ENCODE measurements at regions not wholly inside any gene's neighbourhood (a gene's known extent, or its start where the extent isn't known, plus 50 kb on each side); places are given as distances from the start of the nearest gene placed in this dataset.
"Not testable (repeated sequence)": the region's sequence is repeated elsewhere in the genome, so short reads cannot be mapped to it uniquely, and the experiment has no call there.

- peak; percentile 34 for ATAC-seq
- intact Hi-C loops (cut with micrococcal nuclease): no loop called here
- no peak for DNase-seq
Observed at GRCh38 chr2:239813261-239814115, 211.7 kb downstream of the NDUFA10 start.

DNA sequence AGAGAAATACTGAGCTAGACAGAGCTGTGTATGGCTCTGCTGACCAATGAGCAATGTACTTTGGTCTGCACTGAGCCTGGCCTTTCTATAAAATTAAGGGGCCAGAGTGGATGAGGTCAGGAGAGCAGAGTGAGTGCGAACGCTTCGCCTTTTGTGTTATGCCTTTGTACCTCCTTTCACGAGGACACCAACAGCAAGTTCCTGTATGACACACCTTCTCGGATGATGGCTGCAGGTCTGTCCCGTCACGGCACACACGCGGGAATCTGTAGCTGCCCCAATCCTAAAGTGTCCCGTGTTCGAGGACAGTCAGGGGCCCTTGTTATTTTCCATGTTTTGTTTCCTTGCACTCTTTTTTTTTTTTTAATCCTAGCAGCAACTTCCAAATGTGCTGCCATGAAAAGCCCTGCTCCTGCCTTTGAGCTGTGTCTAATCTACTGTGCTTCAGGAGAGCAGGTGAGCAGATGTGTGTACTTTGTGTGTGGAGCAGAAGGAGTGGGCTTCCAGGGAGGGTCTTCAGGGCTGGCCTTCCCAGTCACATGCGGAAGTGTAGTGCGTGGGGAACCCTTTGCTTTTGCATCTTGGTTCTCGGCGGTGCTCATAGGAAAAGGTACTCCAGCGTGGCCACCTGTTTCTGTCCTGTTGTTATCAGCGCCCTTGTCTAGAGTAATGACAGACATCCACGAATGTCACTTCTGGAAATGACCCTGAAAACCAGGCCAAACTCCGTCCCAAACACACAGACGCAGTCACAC, 213.2 kb downstream of the NDUFA10 start:
- ATAC-seq (no peak), DNase-seq (no peak)
- intact Hi-C loops (cut with micrococcal nuclease): no loop called here

GRCh38 chr2:239811111-239811781, 213.9 kb downstream of the NDUFA10 start:
- intact Hi-C loops (cut with micrococcal nuclease): no loop called here
- DNase-seq: no peak
- no peak for ATAC-seq

- intact Hi-C loops (cut with micrococcal nuclease): no loop called here
- peak; percentile 20 for DNase-seq
- ATAC-seq: no peak
Observed at GRCh38 chr2:239809391-239809790, 215.8 kb downstream of the NDUFA10 start.

DNA sequence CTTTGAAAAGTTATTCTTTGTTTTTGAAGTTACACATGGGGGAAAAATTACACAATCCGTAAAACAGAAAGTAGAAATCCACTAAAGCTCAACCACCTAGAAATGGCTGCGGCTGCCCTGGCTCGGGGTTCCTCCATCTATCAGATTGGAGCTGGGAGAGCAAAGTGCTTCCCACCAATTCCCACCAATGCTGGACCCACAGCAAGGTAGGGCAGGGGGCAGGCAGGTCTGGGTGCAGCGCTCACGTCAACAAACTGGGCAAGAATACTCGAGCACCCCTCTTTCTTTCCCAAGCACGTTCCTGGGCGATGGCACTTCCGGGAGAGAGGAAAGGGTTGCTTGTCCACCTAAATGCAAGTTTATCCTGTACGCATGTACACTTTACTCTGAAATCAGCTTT, 217.6 kb downstream of the NDUFA10 start:
- intact Hi-C loops (cut with micrococcal nuclease): no loop called here
- DNase-seq (peak; percentile 15), ATAC-seq (no peak)

DNA sequence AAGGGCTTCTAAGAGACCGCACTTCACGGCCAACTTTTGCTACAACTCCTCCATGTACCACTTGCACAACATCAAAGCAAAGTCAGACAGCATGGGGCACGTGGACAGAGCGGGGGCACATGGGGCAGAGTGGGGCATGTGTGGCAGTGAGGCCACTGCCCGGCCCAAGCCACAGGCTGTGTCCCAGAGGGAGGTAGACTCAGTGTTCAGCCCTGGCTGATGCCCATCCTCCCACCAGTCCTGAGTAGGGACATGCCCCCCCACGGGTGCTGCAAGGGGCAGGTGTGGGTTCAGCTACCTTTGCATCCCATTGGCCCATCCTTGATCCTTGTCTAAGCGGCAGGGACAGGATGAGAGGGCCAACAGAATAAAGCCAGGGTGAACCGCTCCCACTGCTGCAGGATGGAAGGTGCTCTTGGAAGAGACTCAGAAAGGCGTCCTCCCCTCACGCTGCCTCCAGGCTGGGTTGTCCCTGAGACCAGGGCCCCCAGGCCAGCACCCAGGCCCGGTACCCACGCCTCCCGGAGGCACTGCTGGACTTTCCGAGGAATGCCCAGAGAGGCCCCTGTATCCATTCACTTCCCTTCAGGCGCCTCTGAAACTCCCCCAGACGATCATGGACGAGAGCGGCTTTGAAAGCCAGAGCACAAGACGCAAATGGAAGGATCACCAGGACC, 218.2 kb downstream of the NDUFA10 start:
- no peak for ATAC-seq
- intact Hi-C loops (cut with micrococcal nuclease): no loop called here
- no peak for DNase-seq

- ATAC-seq: no peak
- no peak for DNase-seq
- intact Hi-C loops (cut with micrococcal nuclease): no loop called here
Observed at GRCh38 chr2:239806276-239806675, 218.9 kb downstream of the NDUFA10 start.

DNA sequence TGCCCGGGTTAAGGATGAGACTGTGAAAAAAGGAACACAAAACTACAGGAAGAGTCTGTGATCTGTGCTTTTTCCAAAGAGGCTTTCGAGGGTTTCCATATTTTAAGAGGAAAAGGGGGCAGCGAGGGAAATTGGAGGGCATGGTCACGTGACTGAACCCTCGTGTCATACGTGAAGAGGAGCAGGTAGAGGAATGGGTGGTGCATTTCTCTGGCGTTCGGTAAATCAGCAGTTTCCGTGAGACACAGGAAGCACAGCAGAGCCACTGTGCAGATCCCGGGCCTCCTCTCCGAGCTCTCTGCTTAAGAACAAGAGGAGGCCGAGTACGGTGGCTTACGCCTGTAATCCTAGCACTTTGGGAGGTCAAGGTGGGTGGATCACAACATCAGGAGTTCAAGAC, 219.7 kb downstream of the NDUFA10 start:
- DNase-seq (no peak), ATAC-seq (no peak)
- intact Hi-C loops (cut with micrococcal nuclease): no loop called here

DNA sequence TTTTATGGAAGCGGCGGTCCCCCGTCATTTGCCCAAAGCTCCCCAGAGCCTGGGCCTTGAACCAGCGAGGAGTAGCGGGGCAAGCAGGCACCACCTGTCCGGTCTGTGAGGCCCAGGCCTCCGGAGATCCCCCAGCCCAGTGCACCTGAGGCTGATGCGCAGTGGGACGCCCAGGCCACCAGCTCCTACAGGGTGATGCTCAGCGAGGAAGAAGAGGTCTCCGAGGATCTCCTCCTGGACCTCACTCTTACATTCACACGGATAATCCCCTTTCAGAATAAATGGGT, 220.2 kb downstream of the NDUFA10 start:
- ATAC-seq (no peak), DNase-seq (no peak)
- intact Hi-C loops (cut with micrococcal nuclease): no loop called here

DNA sequence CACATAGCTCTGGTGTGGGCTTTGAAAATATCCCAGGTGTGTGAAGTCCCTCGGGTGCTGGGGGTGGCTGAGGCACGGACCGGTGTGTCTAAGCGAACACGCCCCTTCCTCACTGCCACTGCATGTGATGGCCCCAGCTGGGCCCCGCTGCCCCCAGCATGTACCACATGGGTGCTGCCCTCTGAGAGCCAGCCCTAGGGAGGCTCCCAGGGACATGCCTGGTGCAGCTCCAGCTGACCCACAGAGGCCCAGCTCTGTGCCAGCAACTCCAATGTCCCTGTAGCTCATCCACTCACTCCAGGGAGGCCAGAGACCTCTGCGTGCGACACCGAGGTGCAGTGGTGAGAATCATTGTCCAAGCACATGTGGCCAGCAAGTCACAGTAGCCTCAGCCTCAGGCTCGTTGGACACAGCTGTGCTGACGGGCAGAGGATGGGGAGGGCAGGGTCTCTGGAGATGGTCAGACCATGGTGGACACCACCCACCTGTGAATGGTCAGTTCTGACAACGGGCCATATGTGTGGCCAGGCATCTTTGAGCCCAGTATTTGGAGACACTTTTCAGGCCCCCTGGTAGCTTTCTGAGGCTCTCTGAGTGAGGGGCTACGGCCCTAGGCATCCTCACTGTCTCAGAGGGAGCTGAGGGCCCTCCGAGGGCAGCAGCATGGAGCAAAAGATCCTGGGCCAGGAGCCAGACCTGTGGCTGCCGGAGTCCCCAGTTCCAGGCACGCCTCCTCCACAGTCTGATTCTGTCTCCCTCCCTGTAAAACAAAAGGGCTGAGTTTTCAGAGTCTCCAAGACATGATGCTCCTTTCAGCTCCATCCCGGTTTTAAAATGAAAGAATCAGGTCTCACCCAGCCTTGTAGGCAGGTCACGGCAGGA, 220.7 kb downstream of the NDUFA10 start:
- peak; percentile 26 for DNase-seq
- intact Hi-C loops (cut with micrococcal nuclease): no loop called here
- ATAC-seq: no peak

DNA sequence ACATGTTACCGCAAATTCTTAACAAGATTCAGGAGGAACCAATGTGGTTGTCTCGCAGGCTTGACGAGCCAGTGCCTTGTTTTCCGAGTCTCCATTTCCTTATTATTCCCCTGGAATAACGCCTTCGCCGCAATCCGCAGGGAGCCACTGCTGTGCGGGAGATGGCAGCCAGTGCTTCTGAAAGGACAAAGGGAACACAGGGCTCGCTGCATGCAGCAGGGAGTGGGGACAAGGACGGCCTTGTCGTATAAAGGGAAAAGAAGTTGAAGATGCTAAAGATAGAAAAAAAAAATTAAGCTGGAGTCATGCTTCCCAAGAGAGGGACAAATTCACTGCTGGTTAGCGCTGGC, 221.4 kb downstream of the NDUFA10 start:
- no peak for ATAC-seq
- no peak for DNase-seq
- intact Hi-C loops (cut with micrococcal nuclease): no loop called here

DNA sequence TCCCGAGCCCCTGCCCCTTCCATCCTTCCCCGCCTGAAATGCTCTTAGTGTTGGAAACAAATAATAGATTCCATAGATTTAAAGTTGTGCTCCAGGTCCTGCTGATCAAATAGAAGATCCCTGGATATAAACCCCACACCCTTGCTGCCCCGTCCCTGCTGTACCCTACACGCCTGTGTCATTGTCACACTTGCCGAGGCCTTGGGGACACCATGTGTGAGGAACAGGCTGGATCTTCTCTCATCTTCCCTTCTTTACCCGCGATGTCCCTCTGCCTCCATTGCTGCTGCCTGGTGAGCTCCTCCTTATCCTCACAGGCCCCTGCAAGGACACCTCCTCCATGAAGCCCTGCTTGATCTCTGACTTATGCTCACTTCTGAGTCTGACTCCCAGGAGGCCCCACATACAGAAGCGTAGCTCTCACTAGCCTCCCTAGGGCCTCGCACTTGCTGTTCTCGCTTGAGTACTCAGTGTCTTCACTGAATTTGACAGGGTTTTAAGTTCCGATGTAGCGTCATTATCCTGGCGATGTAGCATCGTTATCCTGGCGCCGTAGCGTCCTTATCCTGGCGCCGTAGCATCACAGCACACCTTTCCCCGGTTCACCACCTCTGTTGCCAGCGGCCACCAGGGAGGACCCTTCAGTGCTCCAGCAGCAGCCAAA, 221.9 kb downstream of the NDUFA10 start:
- intact Hi-C loops (cut with micrococcal nuclease): no loop called here
- ATAC-seq (no peak), DNase-seq (peak; percentile 13)

DNA sequence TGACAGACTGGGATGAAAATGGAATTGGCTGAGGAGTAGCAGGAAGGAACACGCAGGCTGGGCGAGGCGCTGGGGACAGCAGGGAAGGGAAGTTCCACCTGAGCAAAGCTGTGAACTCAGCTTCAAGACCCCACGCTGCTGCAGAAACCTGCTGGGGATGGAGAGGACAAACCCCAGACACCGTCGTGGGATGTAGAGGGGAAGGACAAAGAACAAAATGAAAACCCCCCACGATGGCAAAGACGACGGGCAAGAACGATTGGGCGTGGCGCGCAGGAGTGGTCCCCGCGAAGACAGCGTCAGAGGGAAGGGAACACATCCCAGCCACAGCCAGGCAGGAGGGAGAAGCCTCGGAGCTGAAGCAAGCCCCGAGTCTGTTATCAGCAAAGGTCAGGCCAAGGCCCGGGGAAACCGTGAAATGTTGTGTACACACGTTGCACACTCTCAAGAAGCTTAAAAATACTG, 222.9 kb downstream of the NDUFA10 start:
- DNase-seq: no peak
- intact Hi-C loops (cut with micrococcal nuclease): no loop called here
- ATAC-seq: no peak

- DNase-seq (no peak), ATAC-seq (no peak)
- intact Hi-C loops (cut with micrococcal nuclease): no loop called here
Observed at GRCh38 chr2:239801404-239802184, 223.5 kb downstream of the NDUFA10 start.

DNA sequence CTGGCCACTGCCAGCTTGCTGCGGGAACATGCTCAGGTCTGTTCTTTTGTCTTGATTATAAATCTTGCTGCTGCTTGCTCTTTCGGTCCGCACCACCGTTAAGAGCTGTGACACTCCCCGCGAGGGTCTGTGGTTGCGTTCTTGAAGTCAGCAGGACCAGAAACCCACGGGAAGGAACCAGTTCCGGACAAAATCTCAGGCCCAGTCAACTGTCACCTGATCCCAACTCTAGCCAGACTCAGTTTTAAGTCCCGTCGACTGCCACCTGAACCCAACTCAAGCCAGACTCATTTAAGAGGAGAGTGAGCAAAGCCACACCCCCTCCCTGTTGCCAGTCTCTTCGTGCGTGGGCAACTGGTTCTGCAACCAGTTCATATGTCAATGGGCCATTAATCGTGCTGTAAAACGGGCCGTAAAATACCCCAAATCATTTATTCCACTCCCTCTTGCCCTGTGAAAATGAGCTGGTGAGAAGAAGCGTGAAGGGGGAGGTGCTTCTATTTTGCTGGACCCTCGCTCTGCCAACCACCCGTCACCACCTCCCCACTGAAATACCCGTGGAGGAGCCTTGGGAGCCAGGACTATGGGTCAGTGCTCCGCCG, 224.3 kb downstream of the NDUFA10 start:
- intact Hi-C loops (cut with micrococcal nuclease): no loop called here
- ATAC-seq (no peak), DNase-seq (no peak)

- DNase-seq (no peak), ATAC-seq (no peak)
- intact Hi-C loops (cut with micrococcal nuclease): no loop called here
Observed at GRCh38 chr2:239797316-239797715, 227.8 kb downstream of the NDUFA10 start.

DNA sequence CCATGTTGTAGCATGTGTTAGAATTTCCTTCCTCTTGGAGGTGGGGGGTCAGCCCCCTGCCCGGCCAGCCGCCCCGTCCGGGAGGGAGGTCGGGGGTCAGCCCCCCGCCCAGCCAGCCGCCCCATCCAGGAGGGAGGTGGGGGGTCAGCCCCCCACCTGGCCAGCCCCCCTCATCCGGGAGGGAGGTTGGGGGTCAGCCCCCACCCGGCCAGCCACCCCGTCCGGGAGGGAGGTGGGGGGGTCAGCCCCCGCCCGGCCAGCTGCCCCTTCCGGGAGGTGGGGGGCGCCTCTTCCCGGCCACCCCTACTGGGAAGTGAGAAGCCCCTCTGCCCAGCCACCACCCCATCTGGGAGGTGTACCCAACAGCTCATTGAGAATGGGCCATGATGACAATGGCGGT, 229.4 kb downstream of the NDUFA10 start:
- DNase-seq; ATAC-seq; intact Hi-C loops (cut with micrococcal nuclease): not testable (repeated sequence)

Data from left ventricle myocardium superior (tissue), 1 donor.